GM06990 (cell line): ENCODE measurements at regions not wholly inside any gene's neighbourhood (a gene's known extent, or its start where the extent isn't known, plus 50 kb on each side); places are given as distances from the start of the nearest gene placed in this dataset.
A peak's percentile ranks its signal among the peaks of the same experiment; 100 is the strongest.

ENCODE experiments used
- DNase-seq: peaks from one replicate; pipeline ENCODE4 v3.0.0-alpha.2; 2011; ENCODE audit not compliant: insufficient read length; ENCODE audit errors: extremely low read depth
- H3K27me3 ChIP-seq: replicated peaks from 2 replicates; pipeline ENCODE4 v1.6.0; 2011; ENCODE audit warnings: low read length; ENCODE audit not compliant: control insufficient read depth, insufficient read depth
- H3K36me3 ChIP-seq: 2 replicates; pipeline ENCODE4 v1.5.1; 2011; ENCODE audit warnings: low read length; ENCODE audit not compliant: control insufficient read depth, insufficient read depth
- H3K4me3 ChIP-seq: replicated peaks from 2 replicates; pipeline ENCODE4 v1.5.1; 2011; ENCODE audit warnings: low read depth, mild to moderate bottlenecking, control low read depth, low read length
- CTCF ChIP-seq: IDR thresholded peaks from 2 replicates; pipeline ENCODE4 v1.5.1; 2011; ENCODE audit warnings: low read length, control low read depth, mild to moderate bottlenecking, inconsistent platforms; ENCODE audit not compliant: insufficient read depth, poor library complexity, severe bottlenecking

GRCh38 chr9:129336601-129337331, 158.7 kb upstream of the IER5L start:
- TF ChIP-seq CTCF: no peak
- DNase-seq: peak; percentile 63
- Histone ChIP-seq H3K27me3 (peaks cover 2% of the 10 kb centered on the region), H3K36me3 (no peaks in the 10 kb centered on the region), H3K4me3 (no peak overlapping the region; the same call in 1 of the 2 replicates)

GRCh38 chr9:129336130-129336528, 158.1 kb upstream of the IER5L start:
- no peak overlapping the region for H3K4me3 ChIP-seq
- DNase-seq: no peak
- H3K36me3 ChIP-seq: no peaks in the 10 kb centered on the region
- no peak for TF ChIP-seq CTCF
- peaks cover 2% of the 10 kb centered on the region for H3K27me3 ChIP-seq

GRCh38 chr9:129335464-129336129, 157.5 kb upstream of the IER5L start:
- Histone ChIP-seq H3K36me3 (no peaks in the 10 kb centered on the region), H3K27me3 (peaks cover 2% of the 10 kb centered on the region), H3K4me3 (no peak overlapping the region)
- no peak for DNase-seq
- TF ChIP-seq CTCF: no peak

GRCh38 chr9:129334105-129334935, 156.3 kb upstream of the IER5L start:
- peaks cover 2% of the 10 kb centered on the region; the same call in 1 of the 2 replicates for H3K27me3 ChIP-seq
- no peak overlapping the region for H3K4me3 ChIP-seq
- H3K36me3 ChIP-seq: no peaks in the 10 kb centered on the region
- no peak for TF ChIP-seq CTCF
- no peak for DNase-seq

GRCh38 chr9:129333617-129334104, 155.6 kb upstream of the IER5L start:
- Histone ChIP-seq H3K27me3 (peaks cover 2% of the 10 kb centered on the region; the same call in 1 of the 2 replicates), H3K36me3 (no peaks in the 10 kb centered on the region), H3K4me3 (no peak overlapping the region)
- no peak for DNase-seq
- TF ChIP-seq CTCF: no peak
